Sigmoid colon (tissue), 4 donors: ENCODE measurements at regions not wholly inside any gene's neighbourhood (a gene's known extent, or its start where the extent isn't known, plus 50 kb on each side); places are given as distances from the start of the nearest gene placed in this dataset.

Experiments
- CTCF ChIP-seq, 4 experiments: fragments of 450-650 bp in 3 of 4; fragments of 200-600 bp in 1 of 4; IDR thresholded peaks; one replicate each; pipeline ENCODE4 v1.5.1; 2016 to 2019; ENCODE audit warnings: antibody characterized with exemption in 4 of 4, mild to moderate bottlenecking in 3 of 4, moderate library complexity in 2 of 4
- POLR2A ChIP-seq, 2 donors: fragments of 450-650 bp; IDR thresholded peaks; one replicate each; pipeline ENCODE4 v1.6.1; 2016; ENCODE audit warnings: antibody characterized with exemption in 2 of 2, mild to moderate bottlenecking in 2 of 2, moderate library complexity in 2 of 2
- POLR2AphosphoS5 ChIP-seq, 4 donors: sonication (generic); formaldehyde crosslinking; IDR thresholded peaks; one replicate each; pipeline ENCODE4 v1.6.1; 2017; ENCODE audit warnings: antibody characterized with exemption in 4 of 4

GRCh38 chr6:109239651-109240321, 142.5 kb downstream of the CD164 start:
- TF ChIP-seq CTCF (IDR thresholded peaks at IDR 0.05) (no peak), POLR2A (IDR thresholded peaks at IDR 0.05) (no peak), POLR2AphosphoS5 (IDR thresholded peaks at IDR 0.05) (no peak)
